ENCODE measurements at regions not wholly inside any gene's neighbourhood (a gene's known extent, or its start where the extent isn't known, plus 50 kb on each side); places are given as distances from the start of the nearest gene placed in this dataset.
A peak's percentile ranks its signal among the peaks of the same experiment; 100 is the strongest.

DNA sequence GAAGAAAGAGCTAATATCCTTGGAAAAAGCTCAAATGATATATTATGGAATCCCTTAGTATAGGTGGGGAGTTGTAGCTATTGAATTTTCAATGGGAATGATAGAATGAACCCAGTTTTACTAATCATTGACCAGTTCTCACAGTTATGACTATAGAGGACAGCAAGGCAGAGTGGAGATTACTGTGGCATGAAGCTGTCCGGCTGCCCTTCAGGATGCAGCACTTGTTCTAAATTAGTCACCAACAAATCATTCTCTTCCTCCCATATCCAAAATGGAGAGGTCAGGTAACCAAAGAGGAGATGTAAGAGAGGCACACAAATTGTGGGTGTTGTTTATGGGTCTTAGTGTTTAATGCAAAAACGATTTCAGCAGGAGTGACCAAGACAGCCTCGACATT is 1490.0 kb upstream of the MIR17HG start:
- DNase-seq, result no peak

GRCh38 chr13:89862011-89862690 is 1485.3 kb upstream of the MIR17HG start:
- no peak for DNase-seq

- DNase-seq, result no peak
Measured at GRCh38 chr13:89862691-89863036, 1484.8 kb upstream of the MIR17HG start.

DNA sequence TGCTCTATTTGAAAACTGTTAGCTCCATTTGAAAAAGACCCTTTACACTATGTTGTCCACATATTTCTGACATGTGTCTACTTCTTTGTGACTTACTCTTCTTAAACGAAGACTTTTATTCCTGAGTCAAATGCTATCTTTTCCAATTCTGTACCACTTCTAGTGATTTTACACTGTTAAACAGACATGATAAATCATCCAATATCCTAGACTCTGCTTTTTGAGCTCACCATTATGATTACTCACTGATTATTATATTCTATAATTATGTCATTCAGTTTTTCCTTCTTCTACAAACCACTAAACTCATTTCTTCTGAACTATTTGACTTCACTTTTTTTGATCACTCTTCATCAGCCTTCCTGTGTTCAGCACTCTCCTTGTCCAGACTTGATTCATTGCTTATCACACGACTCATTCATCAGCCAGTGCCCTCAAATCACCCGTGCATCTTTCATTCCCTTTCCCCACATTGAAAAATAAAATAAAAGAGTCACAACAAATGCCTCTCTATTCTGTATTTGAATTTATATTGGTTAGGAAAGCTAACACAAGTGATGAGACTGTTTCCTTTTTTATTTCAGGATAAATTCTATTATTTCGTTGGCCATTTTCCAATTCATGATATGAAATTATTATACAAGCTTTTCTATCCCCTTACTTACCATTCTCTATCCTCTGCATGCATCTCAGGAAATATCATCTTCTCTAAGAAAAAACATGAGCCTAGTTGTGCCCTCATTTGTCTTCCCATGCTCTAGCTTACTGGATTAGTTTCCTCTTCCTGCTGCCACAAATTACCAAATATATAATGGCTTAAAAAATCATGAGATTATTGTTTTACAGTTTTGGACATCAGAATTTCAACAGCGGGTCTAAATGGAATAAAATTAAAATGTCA is 1482.1 kb upstream of the MIR17HG start:
- no peak for DNase-seq

DNA sequence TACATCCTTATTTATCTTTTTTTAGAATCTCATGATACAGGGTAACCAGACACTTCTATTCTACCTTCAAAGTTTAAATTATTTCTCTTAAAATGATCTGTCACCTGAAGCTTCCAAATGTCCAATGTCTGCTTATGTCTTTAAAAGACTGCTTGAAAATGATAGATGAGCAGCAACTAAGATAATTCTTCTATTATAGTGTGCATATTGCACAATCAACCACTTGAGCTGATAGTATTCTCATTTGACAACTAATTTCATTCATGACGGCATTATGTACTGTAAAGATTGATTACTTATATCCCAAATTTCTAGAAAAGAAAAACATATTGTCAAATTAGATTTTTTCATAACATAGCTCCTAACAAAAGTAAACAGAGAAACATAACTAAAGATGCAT is 1478.2 kb upstream of the MIR17HG start:
- DNase-seq, result no peak

- no peak for DNase-seq
Measured at GRCh38 chr13:89878904-89879303, 1468.6 kb upstream of the MIR17HG start.

GRCh38 chr13:89880201-89880600 is 1467.3 kb upstream of the MIR17HG start:
- DNase-seq, result no peak

DNA sequence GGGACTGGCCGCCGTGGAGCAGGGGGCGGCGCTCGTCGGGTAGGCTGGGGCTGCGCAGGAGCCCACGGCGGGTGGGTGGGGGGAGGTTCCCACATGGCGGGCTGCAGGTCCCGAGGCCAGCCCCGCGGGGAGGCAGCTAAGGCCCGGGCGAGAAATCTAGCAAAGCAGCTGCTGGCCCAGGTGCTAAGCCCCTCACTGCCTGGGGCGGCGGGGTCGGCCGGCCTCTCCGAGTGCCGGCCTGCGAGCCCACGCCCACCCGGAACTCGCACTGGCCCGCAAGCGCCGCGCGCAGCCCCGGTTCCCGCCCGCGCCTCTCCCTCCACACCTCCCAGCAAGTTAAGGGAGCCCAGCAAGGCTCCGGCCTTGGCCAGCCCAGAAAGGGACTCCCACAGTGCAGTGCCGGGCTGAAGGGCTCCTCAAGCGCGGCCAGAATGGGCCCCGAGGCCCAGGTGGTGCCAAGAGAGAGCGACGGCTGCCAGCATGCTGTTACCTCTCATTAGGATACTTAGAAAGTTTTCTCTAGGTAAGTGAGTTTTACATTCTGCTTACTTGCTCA is 1463.5 kb upstream of the MIR17HG start:
- no peak for DNase-seq

DNA sequence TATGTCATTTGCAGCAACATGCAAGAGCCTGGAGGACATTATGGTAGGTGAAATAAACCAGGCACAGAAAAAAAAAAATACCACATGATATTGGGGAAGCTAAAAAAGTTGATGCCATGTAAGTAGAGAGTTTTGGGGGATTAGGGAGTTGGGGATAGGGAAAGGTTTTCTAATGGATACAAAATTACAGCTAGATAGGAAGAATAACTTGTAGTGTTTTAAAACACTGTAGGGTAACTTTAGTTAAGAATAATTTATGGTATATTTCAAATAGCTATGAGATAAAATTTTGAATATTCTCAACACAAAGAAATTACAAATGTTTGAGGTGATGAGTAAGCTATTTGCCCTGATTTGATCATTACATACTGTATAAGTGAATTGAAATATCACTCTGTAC is 1456.7 kb upstream of the MIR17HG start:
- DNase-seq, result no peak

DNA sequence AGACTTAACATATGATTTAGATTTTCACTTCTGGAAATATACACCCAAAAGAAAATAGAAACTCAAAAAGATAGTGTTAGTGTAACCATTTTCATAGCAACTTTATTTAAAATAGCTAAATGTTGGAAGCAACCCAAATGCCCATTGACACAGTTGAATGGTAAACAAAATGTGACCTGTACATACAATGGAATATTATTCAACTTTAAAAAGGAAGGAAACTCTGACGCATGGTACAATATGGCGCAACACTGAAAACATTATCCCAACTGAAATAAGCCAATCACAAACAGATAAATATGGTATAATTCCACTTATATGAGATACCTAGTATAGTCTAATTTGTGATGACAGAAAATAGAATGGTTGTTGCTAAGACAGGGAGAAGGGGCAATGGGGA is 1456.1 kb upstream of the MIR17HG start:
- DNase-seq, result no peak

GRCh38 chr13:89897681-89898080 is 1449.8 kb upstream of the MIR17HG start:
- peak; percentile 80 for DNase-seq

GRCh38 chr13:89899302-89900103 is 1448.0 kb upstream of the MIR17HG start:
- DNase-seq, result no peak

GRCh38 chr13:89900104-89900765 is 1447.3 kb upstream of the MIR17HG start:
- no peak for DNase-seq

GRCh38 chr13:89902223-89902622 is 1445.3 kb upstream of the MIR17HG start:
- no peak for DNase-seq

- DNase-seq, result no peak
Measured at GRCh38 chr13:89903115-89903514, 1444.4 kb upstream of the MIR17HG start.

GRCh38 chr13:89910166-89910565 is 1437.3 kb upstream of the MIR17HG start:
- no peak for DNase-seq

- DNase-seq, result no peak
Measured at GRCh38 chr13:89916551-89916950, 1430.9 kb upstream of the MIR17HG start.

GRCh38 chr13:89920461-89920860 is 1427.0 kb upstream of the MIR17HG start:
- DNase-seq, result no peak

- no peak for DNase-seq
Measured at GRCh38 chr13:89923052-89923451, 1424.4 kb upstream of the MIR17HG start.

GRCh38 chr13:89923736-89924135 is 1423.8 kb upstream of the MIR17HG start:
- DNase-seq, result peak; percentile 25

DNA sequence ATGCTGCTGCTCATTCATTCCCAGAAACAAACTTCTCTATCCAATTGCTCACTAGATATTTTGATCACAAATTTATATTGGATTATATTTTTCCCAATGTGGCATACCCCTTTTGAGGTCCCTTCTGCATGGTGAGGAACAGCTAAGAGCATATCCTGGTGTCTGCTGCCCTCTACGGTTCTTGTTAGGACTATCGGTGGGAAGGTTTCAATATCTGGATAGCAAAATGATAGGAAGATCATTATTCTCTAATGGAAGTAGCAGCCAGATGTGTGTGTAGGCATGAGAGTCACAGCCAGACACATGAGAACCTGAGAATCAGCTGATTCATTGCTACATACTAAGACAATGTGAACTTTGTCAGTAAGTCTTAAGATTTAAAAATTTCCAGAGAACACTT is 1422.4 kb upstream of the MIR17HG start:
- DNase-seq, result peak; percentile 25

DNA sequence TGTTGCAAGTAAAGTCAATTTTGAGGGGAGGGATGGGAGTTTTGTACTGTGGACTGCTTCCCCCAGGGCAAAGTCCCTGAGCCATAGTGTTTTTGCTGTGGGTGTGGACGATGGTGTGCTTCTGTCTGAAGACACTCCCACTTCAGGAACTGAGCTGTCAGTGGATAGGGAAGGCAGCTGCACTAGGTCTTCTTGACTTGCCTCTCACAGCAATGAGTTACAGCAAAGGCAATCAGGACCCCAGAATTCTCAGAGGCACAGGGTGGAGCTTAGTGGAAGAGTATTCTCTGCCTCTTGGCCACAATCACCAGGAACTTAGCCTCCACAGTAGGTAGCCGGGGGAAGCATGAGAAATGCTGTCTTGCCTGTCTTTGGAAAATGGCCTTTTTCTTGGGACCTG is 1416.6 kb upstream of the MIR17HG start:
- no peak for DNase-seq

GRCh38 chr13:89932902-89933301 is 1414.6 kb upstream of the MIR17HG start:
- DNase-seq, result no peak

Data from MV-4-11 (cell line).